Mesenchymal stem cell (in vitro differentiated cells and primary cell): ENCODE measurements at regions not wholly inside any gene's neighbourhood (a gene's known extent, or its start where the extent isn't known, plus 50 kb on each side); places are given as distances from the start of the nearest gene placed in this dataset.
A peak's percentile ranks its signal among the peaks of the same experiment; 100 is the strongest.

Experiments
- DNase-seq: peaks from one replicate; pipeline ENCODE4 v3.0.0-alpha.2; 2013
- H2AFZ ChIP-seq: one replicate; pipeline ENCODE4 v1.6.1; 2013; ENCODE audit warnings: low read depth, mild to moderate bottlenecking, control low read depth, inconsistent platforms, low read length, moderate library complexity
- H2AK5ac ChIP-seq: 2 replicates; pipeline ENCODE4 v1.6.1; 2013; ENCODE audit warnings: low read length, moderate library complexity, mild to moderate bottlenecking, inconsistent platforms; ENCODE audit not compliant: severe bottlenecking
- H2BK120ac ChIP-seq: one replicate; pipeline ENCODE4 v1.6.1; 2013; ENCODE audit warnings: low read depth, mild to moderate bottlenecking, inconsistent platforms, low read length, moderate library complexity
- H2BK12ac ChIP-seq, 2 experiments: one replicate each; pipeline ENCODE4 v1.6.1; 2013; ENCODE audit warnings: inconsistent platforms in 2 of 2, low read length in 2 of 2, mild to moderate bottlenecking in 2 of 2, moderate library complexity in 2 of 2, control low read depth in 1 of 2
- H2BK15ac ChIP-seq: one replicate; pipeline ENCODE4 v1.6.1; 2013; ENCODE audit warnings: mild to moderate bottlenecking, low read depth, inconsistent platforms; ENCODE audit not compliant: poor library complexity, severe bottlenecking
- H2BK5ac ChIP-seq: 2 replicates; pipeline ENCODE4 v1.6.1; 2013; ENCODE audit warnings: low read depth, mild to moderate bottlenecking, low read length, control low read depth, inconsistent platforms; ENCODE audit not compliant: poor library complexity, severe bottlenecking
- H3K14ac ChIP-seq, 2 experiments: one replicate each; pipeline ENCODE4 v1.6.1; 2013; ENCODE audit warnings: inconsistent platforms in 2 of 2, low read length in 2 of 2, control low read depth in 1 of 2, mild to moderate bottlenecking in 1 of 2, moderate library complexity in 1 of 2
- H3K18ac ChIP-seq, 2 experiments: one replicate each; pipeline ENCODE4 v1.6.1; 2013; ENCODE audit warnings: inconsistent platforms in 2 of 2, low read length in 2 of 2, control low read depth in 1 of 2, low read depth in 1 of 2, mild to moderate bottlenecking in 1 of 2
- H3K23ac ChIP-seq, 2 experiments: one replicate each; pipeline ENCODE4 v1.6.1; 2013; ENCODE audit warnings: inconsistent platforms in 2 of 2, low read length in 2 of 2, mild to moderate bottlenecking in 2 of 2, moderate library complexity in 2 of 2, control low read depth in 1 of 2
- H3K27ac ChIP-seq: 2 replicates; pipeline ENCODE4 v1.5.1; 2013; ENCODE audit warnings: mild to moderate bottlenecking, moderate library complexity, low read length, control low read depth, inconsistent platforms; ENCODE audit not compliant: poor library complexity, severe bottlenecking
- H3K27me3 ChIP-seq, 2 experiments: 2 replicates each; pipeline versions ENCODE4 v1.6.1 to v1.7.0; 2013; ENCODE audit warnings: low read length in 2 of 2, mild to moderate bottlenecking in 2 of 2, moderate library complexity in 2 of 2, control low read depth in 1 of 2, inconsistent platforms in 1 of 2; ENCODE audit not compliant: control insufficient read depth in 1 of 2, insufficient read depth in 1 of 2
- H3K36me3 ChIP-seq, 2 experiments: 2 replicates each; pipeline versions ENCODE4 v1.6.1 to v1.7.0; 2013; ENCODE audit warnings: low read length in 2 of 2, control low read depth in 1 of 2, inconsistent platforms in 1 of 2, low read depth in 1 of 2, mild to moderate bottlenecking in 1 of 2; ENCODE audit not compliant: insufficient read depth in 2 of 2, control insufficient read depth in 1 of 2
- H3K4ac ChIP-seq, 2 experiments: one replicate each; pipeline ENCODE4 v1.6.1; 2013; ENCODE audit warnings: inconsistent platforms in 2 of 2, low read length in 2 of 2, mild to moderate bottlenecking in 2 of 2, moderate library complexity in 2 of 2, control low read depth in 1 of 2, low read depth in 1 of 2
- H3K4me1 ChIP-seq: 2 replicates; pipeline ENCODE4 v1.6.1; 2013; ENCODE audit warnings: low read depth, low read length, control low read depth; ENCODE audit not compliant: control insufficient read depth, insufficient read depth
- H3K4me2 ChIP-seq: 2 replicates; pipeline ENCODE4 v1.6.1; 2013; ENCODE audit warnings: low read length, mild to moderate bottlenecking, inconsistent platforms; ENCODE audit not compliant: poor library complexity, severe bottlenecking
- H3K4me3 ChIP-seq, 2 experiments: 2 replicates each; pipeline versions ENCODE4 v1.5.1 to v1.7.0; 2013; ENCODE audit warnings: low read length in 2 of 2, mild to moderate bottlenecking in 2 of 2, control low read depth in 1 of 2, low read depth in 1 of 2; ENCODE audit not compliant: insufficient read depth in 1 of 2
- H3K79me1 ChIP-seq: replicated peaks from 2 replicates; pipeline ENCODE4 v1.6.1; 2013; ENCODE audit warnings: mild to moderate bottlenecking, control low read depth, low read length, inconsistent platforms; ENCODE audit not compliant: poor library complexity, severe bottlenecking
- H3K9ac ChIP-seq: 2 replicates; pipeline ENCODE4 v1.7.0; 2013; ENCODE audit warnings: mild to moderate bottlenecking, low read length, moderate library complexity
- H3K9me3 ChIP-seq: 2 replicates; pipeline ENCODE4 v1.7.0; 2013; ENCODE audit warnings: mild to moderate bottlenecking, low read length; ENCODE audit not compliant: control insufficient read depth
- H4K8ac ChIP-seq: one replicate; pipeline ENCODE4 v1.6.1; 2013; ENCODE audit warnings: inconsistent platforms, mild to moderate bottlenecking, low read length, moderate library complexity
- H4K91ac ChIP-seq: one replicate; pipeline ENCODE4 v1.6.1; 2013; ENCODE audit warnings: mild to moderate bottlenecking, low read length, inconsistent platforms
- WGBS: methylation state at CpG from one replicate; pipeline ENCODE4 v1.1.7; 2013; ENCODE audit warnings: mixed read lengths; 5-methylcytosine and 5-hydroxymethylcytosine counted together

- H4K91ac ChIP-seq, result no peak overlapping the region
- H3K23ac ChIP-seq, result no peak overlapping the region
- no peak overlapping the region for H4K8ac ChIP-seq
- peaks cover 7 to 44% of the 10 kb centered on the region in 2 experiments for H3K27me3 ChIP-seq
- peak; percentile 35 for DNase-seq
- no peak overlapping the region for H3K4me3 ChIP-seq
- no peaks in the 10 kb centered on the region for H3K4me1 ChIP-seq
- H3K4ac ChIP-seq, result no peak overlapping the region
- no peak overlapping the region for H3K27ac ChIP-seq
- H3K14ac ChIP-seq, result no peak overlapping the region
- no peak overlapping the region for H2BK12ac ChIP-seq
- no peaks in the 10 kb centered on the region for H3K79me1 ChIP-seq
- H2BK15ac ChIP-seq, result no peak overlapping the region
- no peaks in the 10 kb centered on the region for H3K9me3 ChIP-seq
- H3K4me2 ChIP-seq, result no peak overlapping the region
- H3K36me3 ChIP-seq, result no peaks in the 10 kb centered on the region
- 17% methylated on average over 2 of the region's 2 CpGs for WGBS
- no peak overlapping the region for H3K18ac ChIP-seq
- H2BK120ac ChIP-seq, result no peak overlapping the region
- H2AFZ ChIP-seq, result no peak overlapping the region
- H3K9ac ChIP-seq, result no peak overlapping the region
- H2AK5ac ChIP-seq, result no peak overlapping the region
- H2BK5ac ChIP-seq, result no peak overlapping the region
Observed at GRCh38 chr2:126990200-126990599, 91.5 kb downstream of the TEX51 start.

- no peak overlapping the region for H3K4ac ChIP-seq
- DNase-seq, result no peak
Observed at GRCh38 chr2:126990605-126991532, 92.2 kb downstream of the TEX51 start.

DNA sequence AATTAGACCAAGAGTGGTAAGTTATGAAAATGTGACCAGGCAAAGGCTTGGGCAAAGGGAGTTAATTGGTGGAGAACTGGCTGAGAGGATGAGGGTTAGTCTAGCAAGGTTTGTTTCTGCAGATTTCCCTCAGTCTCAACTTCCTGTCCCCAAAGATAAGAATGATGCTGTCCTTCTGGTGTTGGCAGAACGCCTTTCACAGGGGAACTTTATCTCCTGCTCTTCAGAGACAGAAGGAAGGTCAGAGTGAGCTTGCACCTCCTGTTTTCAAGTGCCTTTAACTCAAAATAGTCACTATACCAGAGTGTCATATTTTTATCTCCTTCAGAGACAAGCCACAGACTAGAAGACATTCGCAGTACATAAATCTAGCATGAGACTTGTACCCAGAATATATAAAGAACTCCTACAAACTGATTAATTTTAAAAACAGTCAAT, 95.7 kb downstream of the TEX51 start:
- H3K27ac ChIP-seq, result no peak overlapping the region
- H3K36me3 ChIP-seq, result no peaks in the 10 kb centered on the region
- H3K79me1 ChIP-seq, result no peaks in the 10 kb centered on the region
- WGBS, result 47% methylated on average over 2 of the region's 2 CpGs
- H3K4me1 ChIP-seq, result peaks cover 5% of the 10 kb centered on the region
- H3K4me3 ChIP-seq, result no peak overlapping the region
- no peak overlapping the region for H2AK5ac ChIP-seq
- no peak overlapping the region for H3K23ac ChIP-seq
- H4K8ac ChIP-seq, result no peak overlapping the region
- H2BK120ac ChIP-seq, result no peak overlapping the region
- H2AFZ ChIP-seq, result no peak overlapping the region
- no peak overlapping the region for H3K4me2 ChIP-seq
- H3K9me3 ChIP-seq, result no peaks in the 10 kb centered on the region
- H3K4ac ChIP-seq, result no peak overlapping the region
- H2BK15ac ChIP-seq, result no peak overlapping the region
- DNase-seq, result no peak
- H3K14ac ChIP-seq, result no peak overlapping the region
- peaks cover 0 to 18% of the 10 kb centered on the region in 2 experiments for H3K27me3 ChIP-seq
- no peak overlapping the region for H3K9ac ChIP-seq
- H2BK5ac ChIP-seq, result no peak overlapping the region
- no peak overlapping the region for H4K91ac ChIP-seq
- no peak overlapping the region for H3K18ac ChIP-seq
- no peak overlapping the region for H2BK12ac ChIP-seq

More at GRCh38 chr2:126990605-126991532, 92.2 kb downstream of the TEX51 start:
- no peak overlapping the region for H2BK5ac ChIP-seq
- H3K36me3 ChIP-seq, result no peaks in the 10 kb centered on the region
- H3K79me1 ChIP-seq, result no peaks in the 10 kb centered on the region
- H3K9ac ChIP-seq, result no peak overlapping the region
- WGBS, result 70% methylated on average over 9 of the region's 12 CpGs
- H2AK5ac ChIP-seq, result no peak overlapping the region
- no peaks in the 10 kb centered on the region for H3K9me3 ChIP-seq
- no peak overlapping the region for H2BK120ac ChIP-seq
- H3K4me1 ChIP-seq, result no peaks in the 10 kb centered on the region
- no peak overlapping the region for H3K18ac ChIP-seq
- no peak overlapping the region for H3K27ac ChIP-seq
- H2AFZ ChIP-seq, result no peak overlapping the region
- no peak overlapping the region for H4K91ac ChIP-seq
- H3K27me3 ChIP-seq, result peaks cover 7 to 41% of the 10 kb centered on the region in 2 experiments
- no peak overlapping the region for H2BK15ac ChIP-seq
- no peak overlapping the region for H3K4me3 ChIP-seq
- H3K14ac ChIP-seq, result peak overlapping the region in 1 of 2 experiments; percentile 76
- no peak overlapping the region for H3K4me2 ChIP-seq
- no peak overlapping the region for H4K8ac ChIP-seq
- H3K23ac ChIP-seq, result no peak overlapping the region
- no peak overlapping the region for H2BK12ac ChIP-seq

GRCh38 chr2:126995621-126996377, 97.1 kb downstream of the TEX51 start:
- no peaks in the 10 kb centered on the region for H3K9me3 ChIP-seq
- H3K4me2 ChIP-seq, result no peak overlapping the region
- no peak for DNase-seq
- H3K9ac ChIP-seq, result no peak overlapping the region
- H3K14ac ChIP-seq, result no peak overlapping the region
- no peak overlapping the region for H2AFZ ChIP-seq
- H3K79me1 ChIP-seq, result no peaks in the 10 kb centered on the region
- no peak overlapping the region for H2BK15ac ChIP-seq
- H3K18ac ChIP-seq, result no peak overlapping the region
- H2BK12ac ChIP-seq, result no peak overlapping the region
- H2BK5ac ChIP-seq, result no peak overlapping the region
- H2BK120ac ChIP-seq, result no peak overlapping the region
- WGBS, result 20% methylated on average over 5 of the region's 5 CpGs
- H3K4me1 ChIP-seq, result peaks cover 5% of the 10 kb centered on the region
- no peak overlapping the region for H3K4ac ChIP-seq
- H3K4me3 ChIP-seq, result no peak overlapping the region
- H3K36me3 ChIP-seq, result no peaks in the 10 kb centered on the region
- no peak overlapping the region for H3K23ac ChIP-seq
- H4K91ac ChIP-seq, result no peak overlapping the region
- no peak overlapping the region for H3K27ac ChIP-seq
- H4K8ac ChIP-seq, result peak overlapping the region; percentile 53
- H3K27me3 ChIP-seq, result peaks cover 0 to 13% of the 10 kb centered on the region in 2 experiments
- no peak overlapping the region for H2AK5ac ChIP-seq
